H9 (cell line): ENCODE measurements at regions not wholly inside any gene's neighbourhood (a gene's known extent, or its start where the extent isn't known, plus 50 kb on each side); places are given as distances from the start of the nearest gene placed in this dataset.

Source experiments
- DNase-seq: peaks from one replicate; pipeline ENCODE4 v3.0.0-alpha.2; 2017
- H2AFZ ChIP-seq: one replicate; pipeline ENCODE4 v1.6.1; 2013; ENCODE audit warnings: mild to moderate bottlenecking, low read length, control low read depth, moderate library complexity
- H2AK5ac ChIP-seq: 2 replicates; pipeline ENCODE4 v1.6.1; 2013; ENCODE audit warnings: low read length, control low read depth, mixed read lengths; ENCODE audit not compliant: insufficient read length
- H2BK120ac ChIP-seq: one replicate; pipeline ENCODE4 v1.6.1; 2013; ENCODE audit warnings: low read depth, mild to moderate bottlenecking, low read length, control low read depth, inconsistent platforms; ENCODE audit not compliant: poor library complexity, severe bottlenecking
- H2BK12ac ChIP-seq: 2 replicates; pipeline ENCODE4 v1.6.1; 2013; ENCODE audit warnings: low read length, control low read depth, mixed read lengths, low read depth; ENCODE audit not compliant: insufficient read length
- H2BK15ac ChIP-seq: 2 replicates; pipeline ENCODE4 v1.6.1; 2013; ENCODE audit warnings: low read depth, low read length, control low read depth
- H2BK20ac ChIP-seq: one replicate; pipeline ENCODE4 v1.6.1; 2013; ENCODE audit warnings: low read depth, mild to moderate bottlenecking, low read length, control low read depth, inconsistent platforms; ENCODE audit not compliant: poor library complexity, severe bottlenecking
- H2BK5ac ChIP-seq: 2 replicates; pipeline ENCODE4 v1.6.1; 2013; ENCODE audit warnings: low read length, control low read depth, mixed read lengths; ENCODE audit not compliant: insufficient read length
- H3K14ac ChIP-seq: 2 replicates; pipeline ENCODE4 v1.6.1; 2013; ENCODE audit warnings: low read length, control low read depth; ENCODE audit not compliant: insufficient read depth
- H3K18ac ChIP-seq: 2 replicates; pipeline ENCODE4 v1.6.1; 2013; ENCODE audit warnings: low read depth, mild to moderate bottlenecking, mixed read lengths, low read length, control low read depth; ENCODE audit not compliant: insufficient read length
- H3K23ac ChIP-seq: 2 replicates; pipeline ENCODE4 v1.6.1; 2013; ENCODE audit warnings: low read length, control low read depth, mixed read lengths, low read depth; ENCODE audit not compliant: insufficient read length
- H3K23me2 ChIP-seq: 2 replicates; pipeline ENCODE4 v1.6.1; 2013; ENCODE audit warnings: low read depth, mild to moderate bottlenecking, mixed read lengths, low read length, control low read depth; ENCODE audit not compliant: insufficient read length, poor library complexity, severe bottlenecking
- H3K27ac ChIP-seq: 2 replicates; pipeline ENCODE4 v1.5.1; 2013; ENCODE audit warnings: low read length, control low read depth, mixed read lengths, low read depth; ENCODE audit not compliant: insufficient read length
- H3K27me3 ChIP-seq: 2 replicates; pipeline ENCODE4 v1.6.1; 2013; ENCODE audit warnings: low read length, control low read depth, inconsistent platforms; ENCODE audit not compliant: insufficient read depth
- H3K4ac ChIP-seq: 2 replicates; pipeline ENCODE4 v1.6.1; 2013; ENCODE audit warnings: low read depth, mild to moderate bottlenecking, control low read depth, inconsistent platforms, low read length, moderate library complexity
- H3K4me1 ChIP-seq: 2 replicates; pipeline ENCODE4 v1.6.1; 2013; ENCODE audit warnings: low read length, control low read depth, inconsistent platforms; ENCODE audit not compliant: insufficient read depth
- H3K4me2 ChIP-seq: 2 replicates; pipeline ENCODE4 v1.6.1; 2013; ENCODE audit warnings: low read length, control low read depth, mixed read lengths; ENCODE audit not compliant: insufficient read length, insufficient read depth
- H3K56ac ChIP-seq: 2 replicates; pipeline ENCODE4 v1.6.1; 2013; ENCODE audit warnings: low read depth, mild to moderate bottlenecking, mixed read lengths, low read length, control low read depth; ENCODE audit not compliant: insufficient read length
- H3K79me1 ChIP-seq: 2 replicates; pipeline ENCODE4 v1.6.1; 2013; ENCODE audit warnings: low read depth, mild to moderate bottlenecking, moderate library complexity, low read length, control low read depth, inconsistent platforms; ENCODE audit not compliant: insufficient read depth, poor library complexity, severe bottlenecking
- H3K79me2 ChIP-seq: 2 replicates; pipeline ENCODE4 v1.6.1; 2013; ENCODE audit warnings: low read length, control low read depth, inconsistent platforms; ENCODE audit not compliant: insufficient read depth
- H3K9ac ChIP-seq: 2 replicates; pipeline ENCODE4 v1.6.1; 2013; ENCODE audit warnings: low read length, control low read depth, mixed read lengths; ENCODE audit not compliant: insufficient read length; ENCODE audit errors: extremely low read depth
- H3K9me3 ChIP-seq: one replicate; pipeline ENCODE4 v1.6.1; 2013; ENCODE audit warnings: low read depth, low read length, inconsistent platforms; ENCODE audit not compliant: control insufficient read depth
- H3T11ph ChIP-seq: one replicate; pipeline ENCODE4 v1.6.1; 2013; ENCODE audit warnings: mild to moderate bottlenecking, low read length, control low read depth, inconsistent platforms
- H4K20me1 ChIP-seq: one replicate; pipeline ENCODE4 v1.6.1; 2013; ENCODE audit not compliant: control insufficient read depth, insufficient read length, insufficient read depth
- H4K5ac ChIP-seq: 2 replicates; pipeline ENCODE4 v1.6.1; 2013; ENCODE audit warnings: low read depth, mild to moderate bottlenecking, mixed read lengths, low read length, control low read depth; ENCODE audit not compliant: insufficient read length
- H4K8ac ChIP-seq: replicated peaks from 2 replicates; pipeline ENCODE4 v1.6.1; 2013; ENCODE audit warnings: low read length, control low read depth, mixed read lengths, low read depth; ENCODE audit not compliant: insufficient read length
- H4K91ac ChIP-seq: 2 replicates; pipeline ENCODE4 v1.6.1; 2013; ENCODE audit warnings: low read depth, mild to moderate bottlenecking, moderate library complexity, mixed read lengths, low read length, control low read depth; ENCODE audit not compliant: insufficient read length
- H3K27ac Mint-ChIP-seq, 3 experiments: 2 replicates in 2 of 3; 3 replicates in 1 of 3; pipeline ENCODE4 v1.8.0; 2020 to 2021; ENCODE audit warnings: mixed read lengths in 3 of 3, mild to moderate bottlenecking in 1 of 3, moderate library complexity in 1 of 3
- H3K27me3 Mint-ChIP-seq: 2 replicates; pipeline ENCODE4 v1.8.0; 2021; ENCODE audit warnings: low read depth, mild to moderate bottlenecking, moderate library complexity, mixed read lengths
- H3K36me3 Mint-ChIP-seq, 3 experiments: 2 replicates in 2 of 3; 3 replicates in 1 of 3; pipeline ENCODE4 v1.8.0; 2020 to 2021; ENCODE audit warnings: low read depth in 3 of 3, mixed read lengths in 3 of 3; ENCODE audit not compliant: insufficient read depth in 1 of 3
- H3K4me1 Mint-ChIP-seq, 2 experiments: 2 replicates each; pipeline ENCODE4 v1.8.0; 2020; ENCODE audit warnings: mixed read lengths in 2 of 2
- H3K4me3 Mint-ChIP-seq, 2 experiments: 2 replicates in 1 of 2; 3 replicates in 1 of 2; pipeline ENCODE4 v1.8.0; 2020 to 2021; ENCODE audit warnings: mild to moderate bottlenecking in 2 of 2, mixed read lengths in 2 of 2, moderate library complexity in 1 of 2
- H3K9me3 Mint-ChIP-seq, 2 experiments: 2 replicates in 1 of 2; 3 replicates in 1 of 2; pipeline ENCODE4 v1.8.0; 2020; ENCODE audit warnings: mild to moderate bottlenecking in 2 of 2, mixed read lengths in 2 of 2, moderate library complexity in 1 of 2
- WGBS: extraction: QIAGEN DNeasy Blood & Tissue Kit; methylation state at CpG from one replicate; pipeline ENCODE4 v1.1.7; 2013; ENCODE audit warnings: missing lambda C conversion rate, low lambda C conversion rate, mixed read lengths; ENCODE audit not compliant: insufficient read length; ENCODE audit errors: extremely low coverage; 5-methylcytosine and 5-hydroxymethylcytosine counted together
- TF ChIP-seq, protein P1 (sequence below): fragments of 200-600 bp; sonication (generic); conservative IDR thresholded peaks from 3 replicates; pipeline ENCODE4 v1.8.0; 2021; ENCODE audit warnings: antibody characterized with exemption, mild to moderate bottlenecking

DNA sequence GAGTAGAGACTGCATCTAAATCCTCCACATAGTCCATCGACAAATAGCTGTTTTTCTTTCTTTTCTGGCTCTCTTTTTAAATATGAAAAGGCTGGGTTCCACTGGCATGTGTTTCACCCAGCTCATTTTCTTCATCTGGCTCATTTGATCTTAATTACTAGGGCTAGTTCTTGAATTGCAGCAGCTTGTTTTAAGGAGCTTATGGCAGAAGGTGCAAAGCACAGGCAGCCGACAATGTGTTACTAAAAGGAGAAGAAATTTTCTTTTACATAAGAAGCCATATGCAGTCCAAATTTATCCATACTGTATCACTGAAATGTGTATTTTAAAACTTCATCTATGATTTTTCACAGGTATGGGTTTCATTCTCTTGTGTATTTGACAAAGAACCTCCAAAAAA is 205.6 kb upstream of the PTER start:
- Histone ChIP-seq H3K4ac (no peak overlapping the region), H3K18ac (no peak overlapping the region), H3K14ac (no peak overlapping the region), H4K8ac (no peak overlapping the region), H3K9ac (no peak overlapping the region), H4K91ac (no peak overlapping the region), H3T11ph (no peak overlapping the region), H2AFZ (no peak overlapping the region), H2BK5ac (no peak overlapping the region), H2BK12ac (no peak overlapping the region), H3K4me1 (no peaks in the 10 kb centered on the region; the same call in 1 of the 2 replicates), H3K23me2 (no peaks in the 10 kb centered on the region), H2BK120ac (no peak overlapping the region), H3K27ac (no peak overlapping the region), H4K20me1 (no peaks in the 10 kb centered on the region), H3K4me2 (no peak overlapping the region), H2BK20ac (no peak overlapping the region), H3K56ac (no peak overlapping the region), H3K23ac (no peak overlapping the region), H3K27me3 (no peaks in the 10 kb centered on the region), H2BK15ac (no peak overlapping the region), H4K5ac (no peak overlapping the region), H3K79me2 (no peaks in the 10 kb centered on the region), H2AK5ac (no peak overlapping the region), H3K9me3 (no peaks in the 10 kb centered on the region), H3K79me1 (no peaks in the 10 kb centered on the region)
- no peak overlapping the region for H3K4me3 Mint-ChIP-seq
- H3K9me3 Mint-ChIP-seq = peaks cover 7 to 9% of the 10 kb centered on the region in 2 experiments
- TF ChIP-seq, protein P1, sequence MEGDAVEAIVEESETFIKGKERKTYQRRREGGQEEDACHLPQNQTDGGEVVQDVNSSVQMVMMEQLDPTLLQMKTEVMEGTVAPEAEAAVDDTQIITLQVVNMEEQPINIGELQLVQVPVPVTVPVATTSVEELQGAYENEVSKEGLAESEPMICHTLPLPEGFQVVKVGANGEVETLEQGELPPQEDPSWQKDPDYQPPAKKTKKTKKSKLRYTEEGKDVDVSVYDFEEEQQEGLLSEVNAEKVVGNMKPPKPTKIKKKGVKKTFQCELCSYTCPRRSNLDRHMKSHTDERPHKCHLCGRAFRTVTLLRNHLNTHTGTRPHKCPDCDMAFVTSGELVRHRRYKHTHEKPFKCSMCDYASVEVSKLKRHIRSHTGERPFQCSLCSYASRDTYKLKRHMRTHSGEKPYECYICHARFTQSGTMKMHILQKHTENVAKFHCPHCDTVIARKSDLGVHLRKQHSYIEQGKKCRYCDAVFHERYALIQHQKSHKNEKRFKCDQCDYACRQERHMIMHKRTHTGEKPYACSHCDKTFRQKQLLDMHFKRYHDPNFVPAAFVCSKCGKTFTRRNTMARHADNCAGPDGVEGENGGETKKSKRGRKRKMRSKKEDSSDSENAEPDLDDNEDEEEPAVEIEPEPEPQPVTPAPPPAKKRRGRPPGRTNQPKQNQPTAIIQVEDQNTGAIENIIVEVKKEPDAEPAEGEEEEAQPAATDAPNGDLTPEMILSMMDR = no peak
- peaks cover 3% of the 10 kb centered on the region; the same call in 1 of the 2 replicates for H3K27me3 Mint-ChIP-seq
- WGBS = no CpG with 5 or more reads among the region's 2 CpGs
- no peak overlapping the region for H3K27ac Mint-ChIP-seq
- DNase-seq = no peak
- H3K36me3 Mint-ChIP-seq = peaks cover 6 to 9% (median 8%) of the 10 kb centered on the region in 3 experiments
- peaks cover 14 to 25% of the 10 kb centered on the region in 2 experiments for H3K4me1 Mint-ChIP-seq
